ENCODE measurements at regions not wholly inside any gene's neighbourhood (a gene's known extent, or its start where the extent isn't known, plus 50 kb on each side); places are given as distances from the start of the nearest gene placed in this dataset.

- Histone ChIP-seq H3K4me2 (ENCODE audit: low read length, poor library complexity, severe bottlenecking) (no peak overlapping the region), H3K4me3 (ENCODE audit: insufficient read depth in 1 of 2, low read depth in 1 of 2, low read length in 2 of 2) (no peak overlapping the region), H3K79me1 (replicated peaks; ENCODE audit: low read length, poor library complexity, severe bottlenecking) (no peaks in the 10 kb centered on the region), H2BK12ac (ENCODE audit: low read length in 2 of 2) (no peak overlapping the region), H4K91ac (ENCODE audit: low read length) (no peak overlapping the region), H2BK15ac (ENCODE audit: low read depth, poor library complexity, severe bottlenecking) (no peak overlapping the region), H3K36me3 (ENCODE audit: control insufficient read depth in 1 of 2, insufficient read depth in 2 of 2, low read depth in 1 of 2, low read length in 2 of 2) (no peaks in the 10 kb centered on the region), H2BK5ac (ENCODE audit: low read depth, low read length, poor library complexity, severe bottlenecking) (no peak overlapping the region), H3K27me3 (ENCODE audit: control insufficient read depth in 1 of 2, insufficient read depth in 1 of 2, low read length in 2 of 2) (no peaks in the 10 kb centered on the region), H3K9ac (ENCODE audit: low read length) (no peak overlapping the region), H3K14ac (ENCODE audit: low read length in 2 of 2) (no peak overlapping the region), H3K23ac (ENCODE audit: low read length in 2 of 2) (no peak overlapping the region), H2AFZ (ENCODE audit: low read depth, low read length) (peak overlapping the region; percentile 14), H4K8ac (ENCODE audit: low read length) (no peak overlapping the region), H2BK120ac (ENCODE audit: low read depth, low read length) (no peak overlapping the region), H3K4me1 (ENCODE audit: control insufficient read depth, insufficient read depth, low read depth, low read length) (no peaks in the 10 kb centered on the region), H3K18ac (ENCODE audit: low read depth in 1 of 2, low read length in 2 of 2) (no peak overlapping the region), H3K4ac (ENCODE audit: low read depth in 1 of 2, low read length in 2 of 2) (no peak overlapping the region), H2AK5ac (ENCODE audit: low read length, severe bottlenecking) (no peak overlapping the region), H3K27ac (ENCODE audit: low read length, poor library complexity, severe bottlenecking) (no peak overlapping the region), H3K9me3 (ENCODE audit: control insufficient read depth, low read length) (peaks cover 29% of the 10 kb centered on the region)
- DNase-seq, result no peak
- 88% methylated on average over 7 of the region's 8 CpGs for WGBS
These were observed 480.0 kb downstream of the MEI4 start for GRCh38 chr6:78132671-78133410.

- WGBS, result 78% methylated on average over 1 of the region's 3 CpGs
These were observed 497.6 kb downstream of the MEI4 start for GRCh38 chr6:78150425-78150824.

GRCh38 chr6:78153976-78154375, 501.1 kb downstream of the MEI4 start:
- no peak overlapping the region for H3K4ac ChIP-seq (ENCODE audit: low read depth in 1 of 2, low read length in 2 of 2)
- no peak overlapping the region for H3K27ac ChIP-seq (ENCODE audit: low read length, poor library complexity, severe bottlenecking)
- H3K23ac ChIP-seq (ENCODE audit: low read length in 2 of 2), result no peak overlapping the region
- no peak overlapping the region for H2BK5ac ChIP-seq (ENCODE audit: low read depth, low read length, poor library complexity, severe bottlenecking)
- no peak overlapping the region for H2BK15ac ChIP-seq (ENCODE audit: low read depth, poor library complexity, severe bottlenecking)
- no peaks in the 10 kb centered on the region for H3K4me1 ChIP-seq (ENCODE audit: control insufficient read depth, insufficient read depth, low read depth, low read length)
- DNase-seq, result no peak
- H3K36me3 ChIP-seq (ENCODE audit: control insufficient read depth in 1 of 2, insufficient read depth in 2 of 2, low read depth in 1 of 2, low read length in 2 of 2), result no peaks in the 10 kb centered on the region
- H3K27me3 ChIP-seq (ENCODE audit: control insufficient read depth in 1 of 2, insufficient read depth in 1 of 2, low read length in 2 of 2), result no peaks in the 10 kb centered on the region
- H3K9me3 ChIP-seq (ENCODE audit: control insufficient read depth, low read length), result peaks cover 4% of the 10 kb centered on the region
- no peak overlapping the region for H2BK12ac ChIP-seq (ENCODE audit: low read length in 2 of 2)
- no peak overlapping the region for H2BK120ac ChIP-seq (ENCODE audit: low read depth, low read length)
- H3K14ac ChIP-seq (ENCODE audit: low read length in 2 of 2), result no peak overlapping the region
- no peaks in the 10 kb centered on the region for H3K79me1 ChIP-seq (replicated peaks; ENCODE audit: low read length, poor library complexity, severe bottlenecking)
- no peak overlapping the region for H2AK5ac ChIP-seq (ENCODE audit: low read length, severe bottlenecking)
- no peak overlapping the region for H3K18ac ChIP-seq (ENCODE audit: low read depth in 1 of 2, low read length in 2 of 2)
- no peak overlapping the region for H3K4me2 ChIP-seq (ENCODE audit: low read length, poor library complexity, severe bottlenecking)
- H3K4me3 ChIP-seq (ENCODE audit: insufficient read depth in 1 of 2, low read depth in 1 of 2, low read length in 2 of 2), result no peak overlapping the region
- H4K91ac ChIP-seq (ENCODE audit: low read length), result no peak overlapping the region
- H4K8ac ChIP-seq (ENCODE audit: low read length), result no peak overlapping the region
- no peak overlapping the region for H2AFZ ChIP-seq (ENCODE audit: low read depth, low read length)
- no peak overlapping the region for H3K9ac ChIP-seq (ENCODE audit: low read length)

More at GRCh38 chr6:78150425-78150824, 497.6 kb downstream of the MEI4 start:
- no peak overlapping the region for H3K4ac ChIP-seq (ENCODE audit: low read depth in 1 of 2, low read length in 2 of 2)
- no peak overlapping the region for H3K9ac ChIP-seq (ENCODE audit: low read length)
- H4K8ac ChIP-seq (ENCODE audit: low read length), result no peak overlapping the region
- H3K4me2 ChIP-seq (ENCODE audit: low read length, poor library complexity, severe bottlenecking), result no peak overlapping the region
- H2AFZ ChIP-seq (ENCODE audit: low read depth, low read length), result no peak overlapping the region
- H3K4me3 ChIP-seq (ENCODE audit: insufficient read depth in 1 of 2, low read depth in 1 of 2, low read length in 2 of 2), result no peak overlapping the region
- no peak overlapping the region for H3K27ac ChIP-seq (ENCODE audit: low read length, poor library complexity, severe bottlenecking)
- H3K4me1 ChIP-seq (ENCODE audit: control insufficient read depth, insufficient read depth, low read depth, low read length), result no peaks in the 10 kb centered on the region
- H2BK15ac ChIP-seq (ENCODE audit: low read depth, poor library complexity, severe bottlenecking), result no peak overlapping the region
- H3K23ac ChIP-seq (ENCODE audit: low read length in 2 of 2), result no peak overlapping the region
- H3K27me3 ChIP-seq (ENCODE audit: control insufficient read depth in 1 of 2, insufficient read depth in 1 of 2, low read length in 2 of 2), result no peaks in the 10 kb centered on the region
- no peak overlapping the region for H2AK5ac ChIP-seq (ENCODE audit: low read length, severe bottlenecking)
- H2BK12ac ChIP-seq (ENCODE audit: low read length in 2 of 2), result no peak overlapping the region
- H4K91ac ChIP-seq (ENCODE audit: low read length), result no peak overlapping the region
- H2BK120ac ChIP-seq (ENCODE audit: low read depth, low read length), result no peak overlapping the region
- H3K9me3 ChIP-seq (ENCODE audit: control insufficient read depth, low read length), result peaks cover 4% of the 10 kb centered on the region
- H3K79me1 ChIP-seq (replicated peaks; ENCODE audit: low read length, poor library complexity, severe bottlenecking), result no peaks in the 10 kb centered on the region
- no peak overlapping the region for H3K18ac ChIP-seq (ENCODE audit: low read depth in 1 of 2, low read length in 2 of 2)
- no peak overlapping the region for H3K14ac ChIP-seq (ENCODE audit: low read length in 2 of 2)
- H2BK5ac ChIP-seq (ENCODE audit: low read depth, low read length, poor library complexity, severe bottlenecking), result no peak overlapping the region
- H3K36me3 ChIP-seq (ENCODE audit: control insufficient read depth in 1 of 2, insufficient read depth in 2 of 2, low read depth in 1 of 2, low read length in 2 of 2), result no peaks in the 10 kb centered on the region
- no peak for DNase-seq

GRCh38 chr6:78157606-78158005, 504.8 kb downstream of the MEI4 start:
- Histone ChIP-seq H3K9ac (ENCODE audit: low read length) (no peak overlapping the region), H4K8ac (ENCODE audit: low read length) (no peak overlapping the region), H4K91ac (ENCODE audit: low read length) (no peak overlapping the region), H3K79me1 (replicated peaks; ENCODE audit: low read length, poor library complexity, severe bottlenecking) (no peaks in the 10 kb centered on the region), H2BK120ac (ENCODE audit: low read depth, low read length) (no peak overlapping the region), H3K27ac (ENCODE audit: low read length, poor library complexity, severe bottlenecking) (no peak overlapping the region), H2BK15ac (ENCODE audit: low read depth, poor library complexity, severe bottlenecking) (no peak overlapping the region), H3K14ac (ENCODE audit: low read length in 2 of 2) (no peak overlapping the region), H2AFZ (ENCODE audit: low read depth, low read length) (no peak overlapping the region), H3K4ac (ENCODE audit: low read depth in 1 of 2, low read length in 2 of 2) (no peak overlapping the region), H3K9me3 (ENCODE audit: control insufficient read depth, low read length) (peaks cover 6% of the 10 kb centered on the region), H3K23ac (ENCODE audit: low read length in 2 of 2) (no peak overlapping the region), H3K4me1 (ENCODE audit: control insufficient read depth, insufficient read depth, low read depth, low read length) (no peaks in the 10 kb centered on the region), H3K4me2 (ENCODE audit: low read length, poor library complexity, severe bottlenecking) (no peak overlapping the region), H2AK5ac (ENCODE audit: low read length, severe bottlenecking) (no peak overlapping the region), H3K27me3 (ENCODE audit: control insufficient read depth in 1 of 2, insufficient read depth in 1 of 2, low read length in 2 of 2) (no peaks in the 10 kb centered on the region), H3K4me3 (ENCODE audit: insufficient read depth in 1 of 2, low read depth in 1 of 2, low read length in 2 of 2) (no peak overlapping the region), H2BK5ac (ENCODE audit: low read depth, low read length, poor library complexity, severe bottlenecking) (no peak overlapping the region), H3K18ac (ENCODE audit: low read depth in 1 of 2, low read length in 2 of 2) (no peak overlapping the region), H2BK12ac (ENCODE audit: low read length in 2 of 2) (no peak overlapping the region), H3K36me3 (ENCODE audit: control insufficient read depth in 1 of 2, insufficient read depth in 2 of 2, low read depth in 1 of 2, low read length in 2 of 2) (no peaks in the 10 kb centered on the region)
- DNase-seq, result no peak
- 84% methylated on average over 1 of the region's 2 CpGs for WGBS

All from mesenchymal stem cell (in vitro differentiated cells and primary cell).